ENCODE measurements at regions not wholly inside any gene's neighbourhood (a gene's known extent, or its start where the extent isn't known, plus 50 kb on each side); places are given as distances from the start of the nearest gene placed in this dataset.
"Not testable (repeated sequence)": the region's sequence is repeated elsewhere in the genome, so short reads cannot be mapped to it uniquely, and the experiment has no call there.

- Histone ChIP-seq H3K27ac (ENCODE audit: low read depth in 2 of 2, low read length in 1 of 2) (no peak overlapping the region), H3K79me2 (ENCODE audit: insufficient read depth) (no peaks in the 10 kb centered on the region), H3K4me2 (no peak overlapping the region), H3K9ac (no peak overlapping the region), H3K4me1 (ENCODE audit: control insufficient read depth in 1 of 2, insufficient read depth in 2 of 2, low read depth in 1 of 2, low read length in 1 of 2) (no peaks in the 10 kb centered on the region; a peak in 1 of 4 replicates), H3K27me3 (ENCODE audit: insufficient read depth) (no peaks in the 10 kb centered on the region), H3K9me2 (no peaks in the 10 kb centered on the region), H3K4me3 (ENCODE audit: low read depth in 2 of 2, low read length in 1 of 2) (no peak overlapping the region), H4K20me1 (ENCODE audit: insufficient read depth) (no peaks in the 10 kb centered on the region), H3F3A (replicated peaks; ENCODE audit: insufficient read depth) (no peaks in the 10 kb centered on the region), H2AFZ (ENCODE audit: low read depth) (no peak overlapping the region), H3K36me3 (replicated peaks in 1 of 2; ENCODE audit: control insufficient read depth in 1 of 2, insufficient read depth in 2 of 2, low read length in 1 of 2) (no peaks in the 10 kb centered on the region), H3K9me3 (no peaks in the 10 kb centered on the region)
- 67% methylated on average over 1 of the region's 1 CpG for WGBS (ENCODE audit: low lambda C conversion rate)
- no peak for TF ChIP-seq USF1 (IDR thresholded peaks at IDR 0.05; ENCODE audit: borderline replicate concordance, low read depth)
- DNase-seq: no peak
- ChIA-PET POLR2A (no interaction called here), CTCF (no interaction called here)
Observed at GRCh38 chr6:115594891-115595290, 465.8 kb downstream of the FRK start.

- ChIA-PET POLR2A (no interaction called here), CTCF (no interaction called here)
- H2AFZ ChIP-seq (ENCODE audit: low read depth): no peak overlapping the region
- DNase-seq: no peak
- H3F3A ChIP-seq (replicated peaks; ENCODE audit: insufficient read depth): no peaks in the 10 kb centered on the region
- H3K36me3 ChIP-seq (replicated peaks in 1 of 2; ENCODE audit: control insufficient read depth in 1 of 2, insufficient read depth in 2 of 2, low read length in 1 of 2): no peaks in the 10 kb centered on the region
- no peaks in the 10 kb centered on the region for H3K27me3 ChIP-seq (ENCODE audit: insufficient read depth)
- no peak overlapping the region for H3K4me3 ChIP-seq (ENCODE audit: low read depth in 2 of 2, low read length in 1 of 2)
- TF ChIP-seq USF1 (IDR thresholded peaks at IDR 0.05; ENCODE audit: borderline replicate concordance, low read depth) (no peak), RAD21 (IDR thresholded peaks at IDR 0.05; ENCODE audit: low read length) (no peak), FOXM1 (IDR thresholded peaks at IDR 0.05; ENCODE audit: low read depth) (no peak), SMC3 (IDR thresholded peaks at IDR 0.05; ENCODE audit: low read depth, low read length) (no peak), EP300 (IDR thresholded peaks at IDR 0.05; ENCODE audit: borderline replicate concordance in 1 of 2, low read depth in 1 of 2, low read length in 1 of 2) (no peak), TAF1 (IDR thresholded peaks at IDR 0.05; ENCODE audit: borderline replicate concordance, low read depth, low read length) (no peak)
- TF ChIP-seq, protein P1, sequence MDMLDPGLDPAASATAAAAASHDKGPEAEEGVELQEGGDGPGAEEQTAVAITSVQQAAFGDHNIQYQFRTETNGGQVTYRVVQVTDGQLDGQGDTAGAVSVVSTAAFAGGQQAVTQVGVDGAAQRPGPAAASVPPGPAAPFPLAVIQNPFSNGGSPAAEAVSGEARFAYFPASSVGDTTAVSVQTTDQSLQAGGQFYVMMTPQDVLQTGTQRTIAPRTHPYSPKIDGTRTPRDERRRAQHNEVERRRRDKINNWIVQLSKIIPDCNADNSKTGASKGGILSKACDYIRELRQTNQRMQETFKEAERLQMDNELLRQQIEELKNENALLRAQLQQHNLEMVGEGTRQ (IDR thresholded peaks at IDR 0.05; ENCODE audit: borderline replicate concordance, low read depth, low read length): no peak
- H4K20me1 ChIP-seq (ENCODE audit: insufficient read depth): no peaks in the 10 kb centered on the region
- no peak overlapping the region for H3K27ac ChIP-seq (ENCODE audit: low read depth in 2 of 2, low read length in 1 of 2)
- no peaks in the 10 kb centered on the region for H3K9me2 ChIP-seq
- H3K9ac ChIP-seq: no peak overlapping the region
- no peaks in the 10 kb centered on the region for H3K79me2 ChIP-seq (ENCODE audit: insufficient read depth)
- WGBS (ENCODE audit: low lambda C conversion rate): 30% methylated on average over 2 of the region's 2 CpGs
- no peak overlapping the region for H3K4me2 ChIP-seq
- no peaks in the 10 kb centered on the region for H3K9me3 ChIP-seq
- H3K4me1 ChIP-seq (ENCODE audit: control insufficient read depth in 1 of 2, insufficient read depth in 2 of 2, low read depth in 1 of 2, low read length in 1 of 2): no peaks in the 10 kb centered on the region; a peak in 1 of 4 replicates
Observed at GRCh38 chr6:115592025-115592424, 468.7 kb downstream of the FRK start.

DNA sequence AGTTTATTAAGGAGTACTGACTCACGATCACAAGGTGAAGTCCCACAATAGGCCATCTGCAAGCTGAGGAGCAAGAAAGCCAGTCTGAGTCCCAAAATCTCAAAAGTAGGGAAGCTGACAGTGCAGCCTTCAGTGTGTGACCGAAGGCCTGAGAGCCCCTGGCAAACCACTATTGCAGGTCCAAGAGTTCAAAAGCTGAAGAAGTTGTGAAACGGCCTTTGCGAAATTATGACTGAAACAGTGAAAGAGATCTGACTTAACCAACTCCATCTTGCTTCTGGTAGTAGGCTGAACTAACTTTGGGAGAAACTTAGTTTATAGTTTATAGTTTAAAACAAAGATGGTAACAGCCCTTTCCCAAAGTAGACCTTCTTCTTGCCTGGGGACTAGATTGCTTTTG lies 471.6 kb downstream of the FRK start:
- H4K20me1 ChIP-seq (ENCODE audit: insufficient read depth); H3K27ac ChIP-seq (ENCODE audit: low read depth in 2 of 2, low read length in 1 of 2); H3K4me1 ChIP-seq (ENCODE audit: control insufficient read depth in 1 of 2, insufficient read depth in 2 of 2, low read depth in 1 of 2, low read length in 1 of 2); H3K4me2 ChIP-seq; POLR2A ChIA-PET; H3K27me3 ChIP-seq (ENCODE audit: insufficient read depth); H3K36me3 ChIP-seq (replicated peaks in 1 of 2; ENCODE audit: control insufficient read depth in 1 of 2, insufficient read depth in 2 of 2, low read length in 1 of 2); H3F3A ChIP-seq (replicated peaks; ENCODE audit: insufficient read depth); H3K9me2 ChIP-seq; H2AFZ ChIP-seq (ENCODE audit: low read depth); H3K9ac ChIP-seq; H3K79me2 ChIP-seq (ENCODE audit: insufficient read depth); H3K4me3 ChIP-seq (ENCODE audit: low read depth in 2 of 2, low read length in 1 of 2); H3K9me3 ChIP-seq; DNase-seq: not testable (repeated sequence)
- CTCF ChIA-PET: interaction anchor here (1.0 kb wide), 1 partner anchor 54 kb away, joined by 3 read pairs; no protein-coding TSS in a partner anchor
- WGBS (ENCODE audit: low lambda C conversion rate): 58% methylated on average over 4 of the region's 4 CpGs

Measured in SK-N-SH (cell line).